Urothelium cell line (cell line): ENCODE measurements at regions not wholly inside any gene's neighbourhood (a gene's known extent, or its start where the extent isn't known, plus 50 kb on each side); places are given as distances from the start of the nearest gene placed in this dataset.
"Not testable (repeated sequence)": the region's sequence is repeated elsewhere in the genome, so short reads cannot be mapped to it uniquely, and the experiment has no call there.

Source experiments
- DNase-seq: peaks from one replicate; pipeline ENCODE4 v3.0.0; 2011; ENCODE audit warnings: low spot score, mixed read lengths
- FAIRE-seq: peaks from 2 replicates; lab custom pipeline; 2011; peaks lifted over from hg19 to GRCh38; lab: Jason Lieb, UNC

DNA sequence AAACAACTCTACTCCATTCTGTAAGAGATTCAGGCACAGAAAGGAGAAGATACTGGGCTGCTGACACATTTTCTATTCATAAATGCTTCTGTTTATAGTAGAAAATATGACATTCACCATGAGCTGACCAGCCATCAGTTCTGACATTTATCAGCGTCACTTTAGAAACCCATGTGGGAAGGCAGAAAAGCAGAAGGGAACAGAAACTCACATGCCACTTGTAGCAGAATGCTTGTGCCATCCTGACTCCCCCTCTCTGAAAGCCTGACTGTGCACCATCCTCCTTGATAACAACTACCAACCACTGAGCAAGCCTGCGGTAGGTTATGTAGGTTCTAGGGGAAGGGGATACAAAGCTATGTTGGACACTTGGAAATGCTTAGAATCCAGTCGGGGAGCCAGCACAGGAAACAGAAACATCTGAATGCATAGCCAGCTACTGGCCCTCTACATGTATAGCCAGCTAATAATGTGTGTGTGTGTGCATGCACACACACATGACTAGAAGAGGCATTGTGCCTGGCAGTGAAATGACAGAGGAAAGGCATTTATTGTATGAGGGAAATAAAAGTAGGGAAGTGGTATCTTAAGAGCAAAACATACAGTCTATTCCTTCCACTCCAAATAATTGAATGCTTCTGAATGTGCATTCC is 104.3 kb downstream of the SPDYE17 start:
- peak; percentile 88 for FAIRE-seq
- not testable (repeated sequence) for DNase-seq

DNA sequence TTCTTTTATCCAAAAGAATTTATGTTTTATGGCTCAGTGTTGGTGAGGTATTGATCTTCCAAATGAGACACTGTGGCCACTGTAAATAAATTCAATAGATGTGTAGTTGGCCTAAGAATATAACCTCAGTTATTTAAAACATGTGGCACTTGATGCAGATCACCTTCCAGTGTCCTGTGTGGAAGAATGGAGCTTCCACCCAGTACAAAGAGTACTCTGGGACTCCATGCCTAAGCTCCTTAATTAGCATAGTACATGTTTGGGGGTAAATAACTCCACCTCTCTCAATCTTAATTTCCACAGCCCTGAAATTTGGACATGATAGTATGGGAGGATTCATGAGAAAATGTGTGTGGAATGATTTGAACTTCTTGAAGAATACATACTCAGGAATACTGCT is 105.7 kb downstream of the SPDYE17 start:
- not testable (repeated sequence) for FAIRE-seq, DNase-seq

DNA sequence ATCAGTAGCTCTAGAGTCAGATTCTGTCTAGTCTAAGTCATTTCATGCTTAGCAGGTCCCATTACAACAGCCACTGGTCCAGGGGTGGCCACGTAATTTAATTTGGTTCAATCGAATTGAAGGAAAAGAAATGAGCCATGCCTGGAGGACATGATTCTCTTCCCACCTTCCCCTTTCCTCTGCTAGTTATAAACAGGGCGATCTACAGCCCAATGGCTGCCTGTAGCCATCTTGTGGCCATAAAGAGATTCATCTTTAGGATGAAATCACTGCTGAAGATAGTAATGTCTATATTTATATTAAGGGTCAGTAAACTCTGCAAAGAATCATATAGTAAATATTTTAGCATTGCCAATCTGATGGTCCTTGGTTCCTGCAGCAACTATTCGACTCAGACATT is 107.4 kb downstream of the SPDYE17 start:
- DNase-seq, FAIRE-seq: not testable (repeated sequence)

DNA sequence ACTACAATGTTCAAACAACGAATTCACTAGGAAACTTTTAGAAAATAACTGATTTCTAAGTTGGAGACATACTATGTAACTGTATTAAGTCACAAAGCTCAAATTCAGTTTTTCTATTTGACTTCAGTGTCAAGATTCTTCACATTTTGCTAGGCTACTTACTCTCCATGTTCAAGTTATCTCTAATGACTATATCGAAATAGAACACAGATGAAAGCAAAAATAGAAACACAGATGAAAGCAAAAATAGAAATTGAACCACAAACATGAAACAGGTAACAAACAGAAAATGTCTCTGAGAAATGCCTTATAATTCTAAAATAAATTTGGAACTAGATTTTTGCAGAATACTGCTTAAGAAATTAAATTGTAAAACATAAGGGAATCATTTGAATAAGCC is 113.5 kb downstream of the SPDYE17 start:
- DNase-seq, FAIRE-seq: not testable (repeated sequence)

DNA sequence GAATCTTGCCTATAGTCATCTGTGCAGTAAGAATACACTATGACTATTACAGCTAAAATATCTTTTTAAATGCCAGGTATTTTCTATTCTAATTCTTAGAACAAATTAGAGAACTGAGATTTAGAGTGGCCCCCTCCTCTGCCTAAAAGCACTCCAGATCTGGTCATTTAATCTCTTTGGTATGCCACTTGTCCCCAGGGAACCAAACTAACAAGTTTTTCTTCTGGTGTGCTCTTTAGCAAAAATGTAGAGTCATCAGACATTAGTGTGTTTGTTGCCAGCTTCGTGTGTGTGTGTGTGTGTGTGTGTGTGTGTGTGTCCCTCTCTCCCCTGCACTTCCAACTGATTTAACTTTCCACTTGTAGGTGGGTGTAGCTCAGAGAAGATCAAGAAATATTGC is 117.8 kb downstream of the SPDYE17 start:
- FAIRE-seq, DNase-seq: not testable (repeated sequence)

DNA sequence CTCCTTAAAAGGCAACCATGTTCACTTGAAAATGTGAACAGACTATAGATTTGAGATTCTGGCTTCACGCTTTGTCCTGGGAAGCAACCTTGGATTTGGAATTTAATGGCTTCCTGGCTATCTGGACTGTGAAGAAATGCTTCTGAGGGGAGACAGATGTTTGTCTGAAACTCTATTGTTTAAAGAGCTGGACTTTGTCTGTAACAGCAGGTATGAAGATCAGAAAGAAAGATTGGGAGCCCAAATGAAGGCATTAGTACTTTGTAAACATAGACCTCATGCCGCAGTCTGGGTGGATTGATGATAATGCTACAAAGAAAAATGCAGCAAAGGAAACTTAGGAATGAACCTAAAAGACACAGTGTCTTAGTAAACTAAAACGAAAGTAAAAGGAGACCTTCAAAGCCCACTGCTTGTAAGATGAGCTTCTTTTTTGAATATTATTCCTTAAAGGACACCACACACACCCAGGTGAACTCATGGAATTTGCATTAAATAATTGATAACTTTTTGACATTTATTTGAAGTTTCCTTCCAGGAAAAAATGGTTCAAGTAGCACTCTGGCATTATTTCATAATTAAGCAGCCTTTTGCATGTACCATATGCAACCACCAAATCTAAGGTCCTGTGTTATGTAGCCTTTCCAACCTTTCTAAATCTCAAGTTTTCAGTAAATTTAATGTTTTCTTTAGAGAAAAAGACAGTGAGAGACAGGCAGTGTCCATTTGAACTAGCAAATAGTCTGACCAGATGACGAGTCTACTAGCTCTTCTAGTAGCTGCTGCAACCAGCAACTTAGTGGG is 119.9 kb downstream of the SPDYE17 start:
- not testable (repeated sequence) for FAIRE-seq, DNase-seq

DNA sequence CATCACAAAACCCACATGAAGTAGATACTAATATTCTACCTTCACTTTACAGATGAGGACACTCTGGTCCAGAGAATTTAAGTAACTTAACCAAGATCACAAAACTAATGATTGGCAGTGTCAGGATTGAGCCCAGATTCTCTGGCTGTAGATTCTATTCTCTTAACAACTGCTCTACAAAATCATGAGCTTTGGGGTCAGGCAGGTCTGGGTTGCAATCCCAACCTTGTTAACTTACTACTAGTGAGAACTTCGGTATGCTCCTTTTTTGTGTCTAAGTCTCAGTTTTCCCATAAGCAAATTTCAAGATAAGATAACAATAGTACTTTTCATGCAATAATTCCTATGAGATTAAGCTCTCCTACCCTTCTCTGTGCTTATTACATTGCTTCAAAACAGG is 127.5 kb downstream of the SPDYE17 start:
- DNase-seq, FAIRE-seq: not testable (repeated sequence)

DNA sequence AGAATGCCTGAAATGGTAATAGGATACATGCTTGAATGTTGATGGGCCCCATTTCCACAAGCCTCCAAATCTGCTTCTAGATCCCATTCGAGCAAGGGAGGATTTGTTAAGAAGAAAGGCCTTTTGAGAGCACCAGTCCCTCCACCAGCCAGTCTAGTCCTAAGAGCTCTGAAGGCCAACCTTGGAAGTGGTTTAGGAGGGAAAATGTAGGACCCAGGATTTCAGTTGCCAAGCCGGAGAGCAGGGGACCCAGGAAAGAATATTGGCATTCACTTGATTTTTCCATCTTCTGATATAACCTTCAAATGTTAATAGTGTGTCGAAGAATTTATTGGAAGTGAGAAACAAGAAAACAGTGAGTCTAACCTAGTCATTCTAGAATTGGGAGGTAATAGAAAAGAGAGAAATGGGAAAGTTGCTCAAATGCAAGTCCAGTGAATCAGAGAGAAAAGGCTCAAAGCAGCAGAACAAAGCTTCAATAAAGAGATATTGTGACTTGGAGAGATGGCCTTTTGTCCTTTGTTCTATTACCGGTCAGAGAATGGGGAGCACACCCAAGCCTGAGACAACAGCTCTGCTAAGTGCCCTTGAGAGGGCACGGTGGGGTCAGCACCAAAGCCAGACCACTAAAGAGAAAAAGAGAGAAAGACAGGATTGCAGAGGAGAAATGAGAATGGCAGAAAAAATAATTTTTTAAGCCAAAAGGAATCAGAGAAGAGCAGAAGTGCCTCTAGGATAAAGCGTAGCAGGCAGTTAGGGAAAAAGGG is 130.0 kb downstream of the SPDYE17 start:
- FAIRE-seq, DNase-seq: not testable (repeated sequence)

DNA sequence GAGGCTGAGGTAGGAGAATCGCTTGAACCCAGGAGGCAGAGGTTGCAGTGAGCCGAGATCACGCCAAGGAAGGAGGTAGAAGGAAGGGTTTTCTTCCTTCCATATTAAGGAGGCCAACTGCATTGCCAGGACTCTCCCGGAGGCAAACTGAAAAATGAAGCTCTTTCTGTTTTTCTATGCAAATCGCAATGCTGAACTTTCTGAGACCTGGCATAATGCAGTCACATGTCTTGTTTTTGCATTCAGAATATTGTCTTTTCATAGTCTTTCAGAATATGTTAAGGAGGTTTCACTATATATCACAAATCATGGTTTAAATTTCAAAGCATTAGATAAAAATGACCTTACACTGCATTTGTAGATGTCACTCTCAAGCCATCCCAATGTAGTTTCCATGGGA is 133.4 kb downstream of the SPDYE17 start:
- FAIRE-seq, DNase-seq: not testable (repeated sequence)

DNA sequence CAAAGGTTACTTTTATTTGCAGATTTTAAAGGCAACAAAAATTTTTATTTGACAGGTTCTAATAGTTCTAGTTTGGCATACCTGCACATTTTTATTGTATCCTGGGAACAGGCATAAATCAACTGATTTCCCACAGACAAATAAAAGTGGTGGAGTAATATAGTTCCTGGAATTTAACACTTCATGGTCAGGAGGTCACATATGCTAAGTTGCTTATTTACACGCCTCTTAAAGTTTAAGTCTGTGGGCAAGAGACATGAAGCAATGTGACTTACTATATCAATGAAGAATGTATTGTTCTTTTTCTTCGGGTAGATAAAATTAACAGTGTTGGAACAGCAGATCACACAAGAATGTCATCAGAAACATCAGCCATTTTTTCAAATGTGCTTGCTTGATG is 135.2 kb downstream of the SPDYE17 start:
- FAIRE-seq, DNase-seq: not testable (repeated sequence)

DNA sequence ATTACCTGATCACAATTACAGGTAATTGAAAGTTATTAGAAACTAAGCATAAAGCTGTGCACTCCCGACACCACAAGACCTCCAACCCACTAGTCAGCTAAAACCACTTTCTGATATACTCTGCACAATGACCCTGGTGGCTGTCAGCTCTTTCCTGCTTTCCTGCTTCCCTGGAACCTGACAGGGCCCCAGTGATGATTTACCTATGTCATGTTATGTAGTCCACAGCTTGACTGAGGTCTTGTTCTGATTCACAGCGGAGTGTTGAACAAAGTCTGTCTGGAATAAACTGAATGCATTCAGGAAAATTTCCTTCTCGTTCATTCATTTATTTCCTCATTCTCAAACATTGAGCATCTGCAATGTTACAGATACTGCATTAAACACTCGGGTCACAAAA is 136.5 kb downstream of the SPDYE17 start:
- not testable (repeated sequence) for DNase-seq, FAIRE-seq

DNA sequence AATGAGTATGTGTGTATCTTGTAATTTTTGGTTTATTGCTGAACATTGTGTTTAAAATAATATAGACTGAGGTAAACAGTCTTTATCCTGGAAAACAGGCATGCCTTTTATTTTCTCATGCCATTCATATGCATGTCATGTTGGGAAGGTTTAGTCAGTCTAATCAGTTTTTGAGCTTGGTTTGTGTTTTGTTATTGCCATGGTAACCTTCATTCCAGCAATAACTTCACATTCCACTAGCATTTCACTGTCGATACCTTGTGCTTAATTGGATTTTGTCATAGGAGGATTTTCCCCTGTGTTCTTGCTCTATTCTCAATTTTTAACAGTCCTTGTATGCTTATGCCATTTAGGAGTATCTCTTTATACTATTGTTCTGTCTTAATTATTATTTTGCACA is 140.4 kb downstream of the SPDYE17 start:
- not testable (repeated sequence) for FAIRE-seq, DNase-seq

DNA sequence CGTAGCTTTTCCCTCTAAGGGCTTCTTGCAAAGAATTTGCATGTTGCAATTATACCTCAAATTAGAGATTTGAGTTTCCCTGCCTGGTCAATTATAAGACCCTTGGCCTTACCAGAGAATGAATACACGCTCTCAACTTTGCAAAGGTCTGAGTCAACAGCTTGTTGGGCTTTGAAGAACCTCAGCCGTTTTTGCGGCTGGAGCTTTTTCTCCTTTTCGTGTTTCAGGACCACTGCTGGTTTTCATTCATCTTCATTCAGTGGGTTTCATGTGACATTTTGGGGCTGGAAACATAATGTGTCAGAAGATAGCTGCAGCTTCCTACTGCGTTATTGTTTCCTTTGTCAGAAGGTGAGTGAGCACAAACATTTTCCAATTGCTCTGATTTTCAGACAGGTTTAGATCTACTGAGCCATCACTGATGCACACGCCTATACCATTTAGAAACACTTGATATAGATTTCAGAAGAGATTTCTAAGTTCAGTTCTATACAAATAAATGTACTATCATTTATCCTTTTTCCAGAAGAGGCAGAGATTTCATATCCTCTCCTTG is 152.3 kb downstream of the SPDYE17 start:
- not testable (repeated sequence) for FAIRE-seq, DNase-seq

DNA sequence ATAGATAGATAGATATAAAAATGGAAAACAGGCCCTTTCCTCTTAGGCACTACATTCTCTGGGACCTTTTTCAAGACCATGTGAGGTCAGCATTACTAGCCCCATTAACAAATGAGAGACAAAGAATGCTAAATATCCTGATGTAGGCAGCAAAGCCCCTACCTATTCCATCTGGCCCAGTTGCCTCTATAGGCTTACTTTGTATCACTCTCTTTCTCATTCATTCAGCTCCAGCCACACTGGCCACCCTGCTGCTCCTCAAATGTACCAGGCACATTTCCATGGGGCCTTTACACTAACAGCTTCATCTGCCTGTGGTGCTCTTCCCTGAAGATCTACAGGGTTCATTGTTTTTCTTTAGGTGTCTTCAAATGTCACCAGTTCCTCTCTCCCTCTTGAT is 156.4 kb downstream of the SPDYE17 start:
- not testable (repeated sequence) for FAIRE-seq, DNase-seq

DNA sequence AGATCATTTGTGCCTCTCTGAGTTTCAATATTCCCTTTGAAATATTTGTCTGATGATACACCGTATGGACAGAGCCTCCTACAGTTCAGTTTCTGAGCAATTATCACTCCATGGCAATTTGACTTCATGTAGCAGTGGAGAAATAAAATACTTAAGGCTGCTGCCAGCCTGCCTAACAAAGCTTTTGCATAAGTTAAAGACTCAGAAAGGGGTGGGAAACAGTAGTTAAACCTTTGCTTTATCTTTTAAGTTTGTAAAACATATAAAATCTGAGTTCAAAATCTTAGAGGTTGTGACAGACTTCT is 161.7 kb downstream of the SPDYE17 start:
- DNase-seq, FAIRE-seq: not testable (repeated sequence)

DNA sequence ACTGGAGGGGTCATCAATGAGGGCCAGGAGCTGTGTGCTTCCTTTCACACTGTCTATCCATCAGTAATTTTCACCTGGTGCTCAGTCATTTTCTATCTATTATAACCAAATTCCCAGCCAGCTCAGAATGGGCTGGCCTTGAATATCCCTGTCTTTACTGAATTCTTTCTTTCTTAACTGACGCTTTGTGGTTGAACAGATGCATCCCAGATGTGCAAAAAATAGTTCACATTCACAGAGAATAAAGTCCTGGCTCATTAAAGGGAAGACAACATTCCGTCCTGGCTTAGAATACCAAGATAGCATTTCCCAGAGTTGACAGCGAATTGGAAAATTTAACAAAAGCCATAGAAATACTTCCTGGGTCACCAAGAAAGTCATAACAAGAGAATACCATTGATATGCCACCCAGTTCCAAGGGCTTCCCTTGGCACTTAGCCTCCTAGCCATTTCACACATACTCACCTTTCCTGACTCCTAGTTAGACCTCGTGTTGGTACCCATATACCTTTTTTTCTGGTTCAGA is 164.7 kb downstream of the SPDYE17 start:
- not testable (repeated sequence) for FAIRE-seq, DNase-seq

DNA sequence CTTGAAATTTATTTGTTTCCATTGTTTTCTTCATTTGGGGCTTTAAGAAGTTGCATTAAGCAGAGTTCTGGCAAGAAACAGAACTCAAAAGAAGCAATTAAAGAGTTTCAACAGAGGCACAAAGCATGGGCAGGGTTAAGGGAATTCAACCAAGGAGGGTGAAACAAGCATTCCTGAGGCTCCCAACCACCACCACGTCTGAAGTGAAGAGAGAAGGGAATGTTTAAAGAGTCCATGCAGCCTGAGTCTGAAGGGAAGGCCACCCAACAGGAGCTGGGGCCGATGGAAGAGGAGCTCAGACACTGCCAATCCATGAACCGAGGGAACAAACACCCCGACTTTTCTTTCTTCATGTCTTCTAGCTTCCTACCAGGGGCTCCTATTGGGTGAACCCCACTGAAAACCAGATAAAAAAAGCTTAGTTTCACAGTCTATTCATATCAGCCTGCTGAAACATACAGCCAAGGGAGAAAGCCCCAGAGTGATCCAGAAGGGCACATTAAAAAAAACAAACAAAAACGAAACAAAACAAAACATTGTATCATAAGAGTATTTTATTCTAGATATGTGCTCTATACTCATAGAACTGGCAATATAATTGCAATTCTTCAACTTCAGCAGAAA is 168.9 kb downstream of the SPDYE17 start:
- DNase-seq, FAIRE-seq: not testable (repeated sequence)

DNA sequence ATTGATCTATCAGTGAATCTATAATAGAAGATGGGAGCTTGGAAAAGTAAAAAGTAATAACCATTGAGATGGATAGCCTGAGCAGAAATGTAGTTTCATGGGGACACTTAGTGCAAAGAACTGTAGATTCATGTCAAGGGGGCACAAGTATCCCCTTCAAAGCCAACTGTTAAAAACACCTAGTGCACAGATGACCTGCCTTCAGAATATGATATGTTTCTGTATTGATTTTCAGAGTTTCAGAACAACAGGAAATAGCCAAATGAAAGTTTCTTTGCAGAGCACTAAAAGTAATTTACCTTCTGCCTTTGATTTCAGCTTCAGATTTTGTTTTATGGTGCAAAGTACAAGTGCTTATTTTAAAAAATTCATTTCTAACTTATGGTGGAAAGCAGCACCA is 169.9 kb downstream of the SPDYE17 start:
- DNase-seq, FAIRE-seq: not testable (repeated sequence)

DNA sequence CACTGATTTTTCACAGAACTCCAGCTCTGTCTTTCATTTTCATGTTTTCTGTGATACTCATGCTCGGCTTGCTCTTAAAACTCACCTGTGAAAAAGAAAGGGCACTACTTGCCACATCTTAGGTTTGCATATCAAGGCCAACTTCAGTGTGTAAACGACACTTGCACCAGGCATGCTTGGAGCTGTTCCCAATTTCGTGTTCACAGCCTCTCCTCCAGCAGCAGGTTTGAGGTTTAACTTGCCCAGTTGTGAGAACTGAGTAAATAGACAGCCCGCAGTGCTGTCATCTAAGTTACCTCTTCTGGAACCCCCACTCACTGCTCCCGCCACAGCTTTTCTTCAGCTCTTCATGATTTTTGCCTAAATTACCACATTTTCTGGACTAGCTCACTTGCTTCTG is 172.2 kb downstream of the SPDYE17 start:
- not testable (repeated sequence) for FAIRE-seq

DNA sequence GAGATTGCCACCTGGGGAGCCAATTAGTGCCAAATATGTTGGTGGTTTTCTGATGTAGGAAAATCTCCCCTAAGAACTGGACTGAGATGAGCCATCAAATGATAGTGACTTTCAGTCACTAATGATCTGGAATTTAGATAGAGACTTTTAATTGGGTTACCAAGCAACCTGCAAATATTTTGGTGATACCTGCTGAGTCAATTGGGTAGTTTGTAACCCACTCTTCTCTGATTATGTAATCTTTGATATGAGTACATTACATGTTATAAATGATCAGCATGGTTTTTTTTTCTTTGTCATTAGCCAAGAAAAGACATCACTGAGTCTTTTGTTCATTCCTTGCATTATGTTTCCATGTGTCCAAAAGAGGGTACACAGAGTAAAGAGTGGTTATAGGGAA is 177.5 kb downstream of the SPDYE17 start:
- not testable (repeated sequence) for FAIRE-seq

More for the DNA sequence above, 172.2 kb downstream of the SPDYE17 start:
- DNase-seq = not testable (repeated sequence)

More for the DNA sequence above, 177.5 kb downstream of the SPDYE17 start:
- DNase-seq = not testable (repeated sequence)
